ENCODE measurements at regions not wholly inside any gene's neighbourhood (a gene's known extent, or its start where the extent isn't known, plus 50 kb on each side); places are given as distances from the start of the nearest gene placed in this dataset.

- no peak for TF ChIP-seq POLR2AphosphoS5 (IDR thresholded peaks at IDR 0.05; ENCODE audit: low read depth)
- no peak for TF ChIP-seq CTCF (conservative IDR thresholded peaks at IDR 0.05; ENCODE audit: low read depth in 2 of 2)
- TF ChIP-seq EZH2 (IDR thresholded peaks at IDR 0.05; ENCODE audit: low read depth, unreplicated experiment), result no peak
- TF ChIP-seq REST (IDR thresholded peaks at IDR 0.05; ENCODE audit: unreplicated experiment), result no peak
- no peak for TF ChIP-seq EZH2phosphoT487 (IDR thresholded peaks at IDR 0.05; ENCODE audit: unreplicated experiment)
These were observed 250.9 kb downstream of the HIVEP2 start for GRCh38 chr6:142694054-142694453.
